GM21737 (cell line): ENCODE measurements at regions not wholly inside any gene's neighbourhood (a gene's known extent, or its start where the extent isn't known, plus 50 kb on each side); places are given as distances from the start of the nearest gene placed in this dataset.

ENCODE experiments used
- ATAC-seq: cut with Tn5 transposase; IDR thresholded peaks from one replicate; pipeline ENCODE4 v1.9.1; 2021; ENCODE audit warnings: mild to moderate bottlenecking, moderate library complexity; ENCODE audit not compliant: unreplicated experiment

GRCh38 chr10:58140691-58141347, 126.9 kb downstream of the IPMK start:
- ATAC-seq = no peak

- ATAC-seq = no peak
These were observed 127.6 kb downstream of the IPMK start for GRCh38 chr10:58140054-58140453.

DNA sequence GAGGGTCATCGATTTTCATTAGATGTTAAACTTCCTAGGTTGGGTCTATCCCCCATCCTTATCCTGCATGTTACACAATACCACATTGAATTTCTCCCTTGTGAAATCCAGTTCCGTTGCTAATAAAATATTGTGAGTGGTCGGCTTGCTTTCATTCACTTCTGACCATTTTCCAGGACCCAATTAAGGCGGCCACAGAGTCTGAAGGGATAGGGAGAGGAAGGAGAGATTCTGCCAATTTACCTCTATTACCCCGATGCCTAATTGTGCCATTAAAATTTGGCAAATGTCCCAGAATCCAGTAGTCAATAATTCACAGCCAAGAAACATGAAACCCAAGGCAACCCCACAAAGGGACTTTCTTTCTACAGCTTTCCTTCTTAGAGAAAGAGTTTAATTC, 129.9 kb downstream of the IPMK start:
- ATAC-seq = no peak

- ATAC-seq = no peak
These were observed 152.3 kb downstream of the IPMK start for GRCh38 chr10:58115218-58116050.

DNA sequence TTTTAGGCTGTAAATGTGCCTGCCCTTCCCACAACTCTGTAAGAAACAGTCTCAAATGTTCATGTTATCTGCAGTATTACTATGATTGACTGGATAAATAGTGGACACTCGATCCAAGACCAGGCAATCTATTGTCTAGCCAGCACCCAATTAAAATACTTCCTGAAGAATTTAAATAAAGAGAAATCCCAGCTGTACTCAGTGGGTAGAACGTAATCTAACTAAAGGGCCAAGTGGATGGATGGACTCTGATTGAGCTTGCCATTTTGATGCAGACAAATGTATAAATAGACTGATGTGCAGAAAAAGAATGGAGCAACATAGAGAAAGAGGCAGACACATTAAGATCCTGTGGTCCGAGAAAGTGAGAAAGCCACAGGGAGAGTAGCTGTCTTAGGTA, 158.0 kb downstream of the IPMK start:
- ATAC-seq = no peak

DNA sequence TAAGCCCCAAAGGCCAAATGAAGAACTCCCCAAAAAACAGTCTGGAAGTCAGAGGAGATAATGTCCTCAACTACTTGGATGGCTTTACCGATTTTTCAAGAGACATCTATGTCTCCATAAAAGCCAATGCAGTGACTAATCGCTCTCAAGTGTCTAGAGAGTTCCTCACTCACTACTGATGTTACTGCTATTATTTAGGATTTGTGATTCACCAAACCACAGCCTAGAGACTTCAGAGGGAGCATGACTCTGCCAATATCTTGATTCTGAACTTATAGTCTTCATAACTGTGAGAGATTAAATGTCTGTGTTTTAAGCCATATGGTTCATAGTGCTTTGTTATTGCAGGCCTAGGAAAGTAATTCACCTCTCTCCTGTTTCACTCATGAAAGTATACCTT, 160.2 kb downstream of the IPMK start:
- ATAC-seq = no peak

GRCh38 chr10:58106211-58107035, 161.3 kb downstream of the IPMK start:
- no peak for ATAC-seq

- ATAC-seq = no peak
These were observed 163.3 kb downstream of the IPMK start for GRCh38 chr10:58104351-58104751.

GRCh38 chr10:58102897-58103296, 164.8 kb downstream of the IPMK start:
- no peak for ATAC-seq

DNA sequence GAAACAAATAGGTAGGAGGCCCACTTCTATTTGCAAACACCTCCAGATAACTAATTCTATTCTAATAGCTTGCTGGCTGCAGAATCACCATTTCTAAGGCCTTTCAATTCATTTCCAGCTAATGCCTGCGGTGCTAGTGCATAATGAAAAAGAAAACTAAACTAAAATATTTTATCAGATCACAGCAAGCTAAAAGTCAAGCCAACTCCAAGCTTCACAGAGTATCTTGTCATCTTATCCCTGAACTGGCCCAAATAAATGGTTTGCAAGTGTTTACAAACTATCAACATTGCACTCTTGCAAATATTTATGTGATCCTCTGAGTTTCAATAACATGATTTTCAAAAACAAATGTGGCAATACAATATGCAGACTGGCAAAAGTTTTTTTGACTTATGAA, 166.0 kb downstream of the IPMK start:
- ATAC-seq = no peak

DNA sequence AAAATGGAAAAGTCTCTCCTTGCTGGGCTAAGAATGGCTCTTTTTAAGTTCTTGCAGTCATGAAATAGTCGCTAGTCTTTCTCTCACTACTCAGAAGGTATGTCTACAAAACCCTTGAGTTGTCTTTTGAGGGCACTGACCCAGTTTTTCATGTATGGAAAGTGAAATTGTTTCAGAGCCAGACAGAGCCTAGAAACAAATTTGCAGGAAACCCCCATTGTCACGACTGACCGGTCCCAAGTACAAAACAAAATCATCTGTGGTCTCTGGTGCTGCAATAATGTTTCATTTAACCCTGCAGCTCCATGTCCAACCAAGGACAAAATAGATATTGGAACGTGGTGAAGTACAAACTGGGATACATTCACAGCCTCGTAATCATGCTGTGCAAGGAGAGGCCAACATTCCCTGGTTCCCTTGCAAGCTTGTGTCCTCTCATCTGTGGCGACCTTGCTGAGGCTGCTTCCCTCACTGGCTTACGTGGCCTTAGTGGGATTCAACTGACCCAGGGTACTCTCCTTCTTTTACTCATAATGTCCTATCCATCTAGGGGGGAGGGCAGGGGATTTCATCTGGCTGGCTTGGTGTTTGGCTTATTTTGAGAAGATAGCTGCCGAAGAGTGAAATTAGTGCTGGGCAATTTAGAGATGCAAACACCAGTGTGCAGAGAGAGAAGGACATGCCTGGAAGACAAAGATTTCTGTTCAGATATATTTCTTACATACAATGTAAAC, 172.5 kb downstream of the IPMK start:
- no peak for ATAC-seq

DNA sequence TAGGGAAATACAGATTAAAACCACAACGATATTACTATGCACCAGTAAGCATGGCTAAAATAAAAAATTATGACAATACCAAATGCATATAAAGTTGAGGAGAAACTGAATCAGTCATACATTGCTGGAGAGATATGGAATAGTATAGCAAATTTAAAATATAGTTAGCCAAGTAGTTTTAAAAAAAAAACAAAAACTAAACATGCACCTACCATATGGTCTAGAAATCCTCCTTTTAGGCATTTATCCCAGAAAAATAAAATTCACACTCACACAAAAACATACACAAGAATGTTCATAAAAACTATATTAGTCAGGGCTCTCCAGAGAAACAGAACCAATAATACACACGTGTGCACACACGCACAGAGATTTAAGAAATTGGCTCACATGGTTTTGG, 175.8 kb downstream of the IPMK start:
- ATAC-seq = no peak

DNA sequence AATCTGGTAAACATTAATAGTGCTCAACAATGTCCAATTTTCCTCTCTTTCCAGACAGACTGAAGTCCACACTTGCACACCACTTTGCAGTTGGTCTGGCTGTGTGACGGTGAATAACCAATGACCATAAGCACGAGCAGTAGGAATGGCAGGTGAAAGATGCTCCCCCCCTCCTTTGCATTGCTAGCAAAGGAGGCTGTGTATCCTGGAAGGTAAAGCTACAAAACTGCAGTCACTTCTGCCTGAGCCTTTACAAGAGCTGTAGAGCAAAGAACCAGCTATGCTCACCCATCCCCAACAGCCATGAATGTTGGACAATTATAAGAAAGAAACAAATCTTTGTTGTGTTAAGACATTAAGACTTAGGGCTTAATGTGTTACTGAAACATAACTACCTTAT, 178.0 kb downstream of the IPMK start:
- no peak for ATAC-seq

DNA sequence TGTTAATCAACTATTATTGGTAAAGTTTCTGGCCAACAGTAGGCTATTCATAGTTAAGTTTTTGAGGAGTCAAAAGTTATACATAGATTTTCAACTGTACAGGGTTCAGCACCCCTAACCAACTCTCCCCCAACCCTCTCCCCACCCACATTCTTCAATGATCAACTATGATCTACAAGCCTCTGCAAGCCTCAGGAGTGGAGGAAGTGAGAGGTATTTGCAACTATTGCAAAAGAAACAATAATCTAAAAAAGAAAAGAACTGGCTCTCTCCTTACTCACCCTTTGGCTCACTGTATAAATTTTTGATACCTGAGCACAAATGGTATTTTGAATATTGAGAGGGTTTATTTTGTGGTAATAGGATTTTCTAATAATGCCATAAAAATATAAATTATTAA, 179.8 kb downstream of the IPMK start:
- ATAC-seq = no peak

- ATAC-seq = no peak
These were observed 180.9 kb downstream of the IPMK start for GRCh38 chr10:58086763-58087150.

GRCh38 chr10:58086144-58086762, 181.4 kb downstream of the IPMK start:
- no peak for ATAC-seq

DNA sequence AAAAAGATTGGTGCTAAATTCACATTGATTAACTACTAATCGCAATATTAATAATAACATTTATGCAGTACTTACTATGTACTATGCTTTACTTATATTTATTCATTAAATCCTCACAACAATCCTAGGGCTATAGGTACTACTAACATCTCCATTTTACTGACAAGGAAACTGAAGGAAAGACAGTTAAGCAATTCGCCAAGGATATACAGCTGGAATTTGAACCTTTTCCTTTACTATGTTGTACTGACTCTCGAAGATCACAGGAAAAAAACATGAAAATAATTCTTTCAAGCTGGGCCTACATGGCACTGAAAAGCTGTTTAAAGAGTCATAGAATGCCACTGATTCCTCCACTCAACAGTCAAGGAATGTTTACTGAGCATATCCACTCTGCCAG, 185.4 kb downstream of the IPMK start:
- ATAC-seq = no peak

- no peak for ATAC-seq
These were observed 186.3 kb downstream of the IPMK start for GRCh38 chr10:58081353-58081752.

DNA sequence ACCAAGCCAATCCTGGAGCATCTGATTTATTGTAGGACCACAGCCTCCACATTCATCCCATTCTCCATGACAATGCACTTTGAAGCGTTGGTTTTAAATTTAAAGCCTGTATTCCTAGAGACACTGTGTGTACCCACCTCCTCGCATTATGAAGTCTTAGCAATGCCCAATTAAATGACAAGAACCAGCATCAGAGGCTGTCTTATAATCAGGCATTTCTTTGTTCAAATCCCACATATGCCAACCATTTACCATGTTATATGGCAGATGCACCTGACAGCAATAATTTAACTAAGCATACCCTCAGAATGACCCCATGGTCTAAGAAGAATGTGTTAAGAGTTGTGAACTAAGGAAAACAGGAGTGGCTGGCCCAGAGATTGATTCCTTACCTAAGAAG, 188.2 kb downstream of the IPMK start:
- ATAC-seq = no peak

- ATAC-seq = no peak
These were observed 195.1 kb downstream of the IPMK start for GRCh38 chr10:58072634-58073033.

- no peak for ATAC-seq
These were observed 196.7 kb downstream of the IPMK start for GRCh38 chr10:58070956-58071355.
